Esophagus squamous epithelium (tissue), 5 donors: ENCODE measurements at regions not wholly inside any gene's neighbourhood (a gene's known extent, or its start where the extent isn't known, plus 50 kb on each side); places are given as distances from the start of the nearest gene placed in this dataset.

Source experiments
- DNase-seq: peaks from one replicate; lab custom pipeline; 2025; lab: John Stamatoyannopoulos, UW
- H3K27ac ChIP-seq, 4 donors: fragments of 200-600 bp; sonication (generic); one replicate each; pipeline ENCODE4 v1.5.1; 2016 to 2019; ENCODE audit warnings: mild to moderate bottlenecking in 1 of 4
- H3K27me3 ChIP-seq, 4 donors: fragments of 200-600 bp; sonication (generic); 1 replicate in 3 of 4; 2 replicates in 1 of 4; pipeline versions ENCODE4 v1.5.1 to v1.6.0; 2017 to 2021; ENCODE audit warnings: antibody characterized with exemption in 1 of 4
- H3K36me3 ChIP-seq, 3 donors: fragments of 200-600 bp; sonication (generic); one replicate each; pipeline ENCODE4 v1.5.1; 2016 to 2019
- H3K4me1 ChIP-seq, 3 donors: fragments of 200-600 bp; sonication (generic); one replicate each; pipeline ENCODE4 v1.5.1; 2017 to 2019
- H3K4me3 ChIP-seq, 4 donors: fragments of 200-600 bp; sonication (generic); 1 replicate in 3 of 4; 2 replicates in 1 of 4; pipeline ENCODE4 v1.5.1; 2016 to 2019; ENCODE audit warnings: mild to moderate bottlenecking in 2 of 4, moderate library complexity in 1 of 4
- H3K9me3 ChIP-seq, 3 donors: fragments of 200-600 bp; sonication (generic); one replicate each; pipeline ENCODE4 v1.5.1; 2016 to 2019
- POLR2A ChIP-seq, 4 donors: fragments of 450-650 bp; IDR thresholded peaks; one replicate each; pipeline ENCODE4 v1.6.1; 2017; ENCODE audit warnings: antibody characterized with exemption in 4 of 4, mild to moderate bottlenecking in 4 of 4, moderate library complexity in 3 of 4
- WGBS, 2 donors: methylation state at CpG; one replicate each; pipeline ENCODE4 v1.1.5; 2018; 5-methylcytosine and 5-hydroxymethylcytosine counted together
- intact Hi-C: fragments of 100-400 bp; cut with DNase I; formaldehyde crosslinking; loops from one replicate; pipeline ENCODE4 v1.15.0; 2022
- TF ChIP-seq, protein P1 (sequence below), 6 experiments: fragments of 450-650 bp in 4 of 6; fragments of 200-600 bp in 2 of 6; sonication (generic) in 2 of 6; IDR thresholded peaks; one replicate each; pipeline ENCODE4 v1.5.1; 2016 to 2019; ENCODE audit warnings: antibody characterized with exemption in 6 of 6, mild to moderate bottlenecking in 4 of 6, moderate library complexity in 4 of 6
- donor health status: DM: yes; HTN: yes; CAD: no.

DNA sequence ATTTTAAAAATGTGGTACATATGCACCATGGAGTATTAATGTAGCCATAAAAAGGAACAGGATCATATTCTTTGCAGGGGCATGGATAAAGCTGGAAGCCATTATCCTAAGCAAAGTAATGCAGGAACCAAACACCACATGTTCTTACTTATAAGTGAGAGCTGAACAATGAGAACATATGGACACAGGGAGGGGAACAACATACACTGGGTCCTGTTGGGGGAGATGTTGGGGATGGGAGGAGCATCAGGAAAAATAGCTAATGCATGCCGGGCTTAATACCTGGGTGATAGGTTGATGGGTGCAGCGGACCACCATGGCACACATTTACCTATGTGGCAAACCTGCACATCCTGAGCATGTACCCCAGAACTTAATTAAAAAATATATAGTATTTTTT is 352.5 kb upstream of the KAZN start:
- H3K4me1 ChIP-seq, result no peaks in the 10 kb centered on the region
- no peak for DNase-seq
- H3K27ac ChIP-seq, result no peak overlapping the region
- H3K4me3 ChIP-seq, result no peak overlapping the region
- H3K9me3 ChIP-seq, result no peaks in the 10 kb centered on the region
- intact Hi-C loops, result no loop called here
- TF ChIP-seq POLR2A (IDR thresholded peaks at IDR 0.05), result no peak
- TF ChIP-seq, protein P1, sequence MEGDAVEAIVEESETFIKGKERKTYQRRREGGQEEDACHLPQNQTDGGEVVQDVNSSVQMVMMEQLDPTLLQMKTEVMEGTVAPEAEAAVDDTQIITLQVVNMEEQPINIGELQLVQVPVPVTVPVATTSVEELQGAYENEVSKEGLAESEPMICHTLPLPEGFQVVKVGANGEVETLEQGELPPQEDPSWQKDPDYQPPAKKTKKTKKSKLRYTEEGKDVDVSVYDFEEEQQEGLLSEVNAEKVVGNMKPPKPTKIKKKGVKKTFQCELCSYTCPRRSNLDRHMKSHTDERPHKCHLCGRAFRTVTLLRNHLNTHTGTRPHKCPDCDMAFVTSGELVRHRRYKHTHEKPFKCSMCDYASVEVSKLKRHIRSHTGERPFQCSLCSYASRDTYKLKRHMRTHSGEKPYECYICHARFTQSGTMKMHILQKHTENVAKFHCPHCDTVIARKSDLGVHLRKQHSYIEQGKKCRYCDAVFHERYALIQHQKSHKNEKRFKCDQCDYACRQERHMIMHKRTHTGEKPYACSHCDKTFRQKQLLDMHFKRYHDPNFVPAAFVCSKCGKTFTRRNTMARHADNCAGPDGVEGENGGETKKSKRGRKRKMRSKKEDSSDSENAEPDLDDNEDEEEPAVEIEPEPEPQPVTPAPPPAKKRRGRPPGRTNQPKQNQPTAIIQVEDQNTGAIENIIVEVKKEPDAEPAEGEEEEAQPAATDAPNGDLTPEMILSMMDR (IDR thresholded peaks at IDR 0.05), result no peak
- peaks cover 0 to 4% (median 0%) of the 10 kb centered on the region in 4 donors for H3K27me3 ChIP-seq
- 80 to 93% methylated on average over 2 of the region's 2 CpGs for WGBS, 2 donors
- no peaks in the 10 kb centered on the region for H3K36me3 ChIP-seq

DNA sequence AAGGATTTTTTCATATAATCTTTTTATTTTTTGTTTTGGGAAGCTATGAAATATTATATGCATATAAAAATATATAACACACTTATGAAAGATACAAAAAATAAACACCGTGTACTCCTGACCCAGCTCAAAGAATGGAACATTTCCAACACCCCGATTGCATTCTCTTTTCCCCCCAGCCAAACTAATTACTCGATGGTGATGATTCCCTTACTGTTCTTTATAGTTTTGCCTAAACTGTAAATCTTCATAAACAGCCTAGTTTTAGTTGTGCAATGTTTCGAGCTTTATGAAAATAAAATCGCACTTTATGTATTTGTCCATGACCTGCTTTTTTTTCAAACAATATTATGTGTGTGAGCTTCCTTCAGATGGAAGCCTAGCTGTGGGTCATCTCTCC is 352.0 kb upstream of the KAZN start:
- no peaks in the 10 kb centered on the region for H3K36me3 ChIP-seq
- 72 to 79% methylated on average over 5 of the region's 5 CpGs for WGBS, 2 donors
- no peak for TF ChIP-seq POLR2A (IDR thresholded peaks at IDR 0.05)
- TF ChIP-seq, protein P1 (IDR thresholded peaks at IDR 0.05), result no peak
- H3K4me3 ChIP-seq, result no peak overlapping the region
- no peaks in the 10 kb centered on the region for H3K9me3 ChIP-seq
- DNase-seq, result no peak
- no peaks in the 10 kb centered on the region for H3K4me1 ChIP-seq
- peaks cover 0 to 4% (median 0%) of the 10 kb centered on the region in 4 donors for H3K27me3 ChIP-seq
- intact Hi-C loops, result no loop called here
- H3K27ac ChIP-seq, result no peak overlapping the region

DNA sequence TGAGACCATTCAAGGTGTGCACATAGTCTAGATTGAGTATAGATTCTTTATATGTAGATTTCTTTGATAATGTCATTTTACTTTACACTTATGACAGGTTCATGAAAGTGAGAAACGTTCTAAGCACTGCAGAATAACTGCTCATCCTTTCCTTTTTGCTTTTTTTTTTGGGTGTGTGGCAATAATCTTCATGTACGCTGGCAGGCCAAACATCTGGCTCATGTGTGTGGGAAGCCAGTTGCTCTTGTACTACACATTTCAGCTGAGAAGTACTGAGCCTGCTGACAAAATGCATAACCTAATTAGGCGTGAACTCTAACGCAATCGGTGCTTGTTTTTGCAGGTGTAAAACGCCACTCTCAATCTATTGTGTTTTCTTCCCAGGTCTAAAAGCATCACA is 350.8 kb upstream of the KAZN start:
- H3K36me3 ChIP-seq, result no peaks in the 10 kb centered on the region
- H3K9me3 ChIP-seq, result no peaks in the 10 kb centered on the region
- no peak for DNase-seq
- 71 to 76% methylated on average over 6 of the region's 6 CpGs for WGBS, 2 donors
- TF ChIP-seq POLR2A (IDR thresholded peaks at IDR 0.05), result no peak
- TF ChIP-seq, protein P1 (IDR thresholded peaks at IDR 0.05), result no peak
- no peaks in the 10 kb centered on the region for H3K4me1 ChIP-seq
- H3K27ac ChIP-seq, result no peak overlapping the region
- H3K4me3 ChIP-seq, result no peak overlapping the region
- intact Hi-C loops, result no loop called here
- H3K27me3 ChIP-seq, result peaks cover 0 to 4% (median 0%) of the 10 kb centered on the region in 4 donors

DNA sequence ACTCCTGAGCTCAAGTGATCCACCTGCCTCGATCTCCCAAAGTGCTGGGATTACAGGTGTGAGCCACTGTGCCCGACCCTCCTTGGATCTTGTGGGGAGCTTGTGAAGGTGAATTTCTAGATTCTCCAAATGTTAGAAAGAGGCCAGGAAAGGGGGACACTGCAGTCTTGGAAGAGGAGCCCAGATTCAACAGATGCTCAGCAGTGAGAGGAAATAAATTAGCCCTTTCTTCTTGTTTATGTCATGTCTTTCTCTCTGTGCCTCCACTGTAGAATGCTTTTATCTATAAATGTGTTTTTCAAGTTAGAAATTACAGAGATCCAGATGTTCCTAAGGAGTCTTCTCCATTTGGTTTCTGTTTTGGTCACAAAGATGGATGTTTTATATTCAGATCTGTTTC is 346.6 kb upstream of the KAZN start:
- 56 to 85% methylated on average over 1 to 2 of the region's 2 CpGs for WGBS, 2 donors
- Histone ChIP-seq H3K27ac (no peak overlapping the region), H3K9me3 (no peaks in the 10 kb centered on the region), H3K4me3 (no peak overlapping the region), H3K4me1 (peaks cover 0 to 3% (median 0%) of the 10 kb centered on the region in 3 donors), H3K27me3 (no peaks in the 10 kb centered on the region), H3K36me3 (no peaks in the 10 kb centered on the region)
- intact Hi-C loops, result no loop called here
- DNase-seq, result no peak
- no peak for TF ChIP-seq POLR2A (IDR thresholded peaks at IDR 0.05)
- TF ChIP-seq, protein P1 (IDR thresholded peaks at IDR 0.05), result no peak

DNA sequence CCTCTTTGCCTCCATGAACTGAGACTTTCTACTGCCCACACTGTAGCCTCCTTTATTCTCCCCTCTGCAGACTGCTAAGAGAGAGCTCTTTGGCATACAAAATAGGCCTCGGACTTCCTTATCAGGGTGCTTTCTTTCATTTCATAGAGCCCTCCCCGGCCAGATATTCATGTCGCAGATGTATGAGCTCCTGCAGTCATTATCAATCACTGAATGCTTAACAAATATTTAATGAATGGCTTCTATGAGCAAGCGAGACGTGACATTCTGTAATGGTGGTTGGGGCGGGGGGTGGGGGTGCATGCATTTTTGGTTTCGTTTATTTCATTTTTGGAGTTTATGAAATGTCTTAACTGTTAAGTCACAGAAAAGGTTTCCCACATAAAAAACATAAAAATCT is 344.8 kb upstream of the KAZN start:
- DNase-seq, result no peak
- Histone ChIP-seq H3K4me3 (no peak overlapping the region), H3K36me3 (no peaks in the 10 kb centered on the region), H3K27me3 (no peaks in the 10 kb centered on the region), H3K4me1 (peaks cover 0 to 5% (median 0%) of the 10 kb centered on the region in 3 donors), H3K9me3 (no peaks in the 10 kb centered on the region), H3K27ac (peak overlapping the region in 1 of 4 donors; percentile 1)
- TF ChIP-seq POLR2A (IDR thresholded peaks at IDR 0.05), result no peak
- TF ChIP-seq, protein P1 (IDR thresholded peaks at IDR 0.05), result no peak
- 74 to 80% methylated on average over 7 of the region's 7 CpGs for WGBS, 2 donors
- intact Hi-C loops, result no loop called here
